AG04450 (cell line): ENCODE measurements at regions not wholly inside any gene's neighbourhood (a gene's known extent, or its start where the extent isn't known, plus 50 kb on each side); places are given as distances from the start of the nearest gene placed in this dataset.
A peak's percentile ranks its signal among the peaks of the same experiment; 100 is the strongest.
"Not testable (repeated sequence)": the region's sequence is repeated elsewhere in the genome, so short reads cannot be mapped to it uniquely, and the experiment has no call there.

ENCODE experiments used
- CTCF ChIA-PET: fragments of 300-600, 350-600 bp; formaldehyde crosslinking; extraction: SDS; loops from one replicate; lab custom pipeline; 2022; ENCODE audit warnings: antibody characterized with exemption, inconsistent platforms; lab: Charles Lee
- POLR2A ChIA-PET: fragments of 350-600 bp; formaldehyde crosslinking; extraction: SDS; loops from one replicate; lab custom pipeline; 2021; ENCODE audit warnings: antibody characterized with exemption, inconsistent platforms; lab: Yijun Ruan, JAX
- DNase-seq: peaks from one replicate; pipeline ENCODE4 v3.0.0-alpha.2; 2011; ENCODE audit warnings: low read depth, low spot score
- H3K27ac ChIP-seq: one replicate; pipeline ENCODE4 v1.5.1; 2012; ENCODE audit warnings: low read depth, low read length, control low read depth
- H3K27me3 ChIP-seq: one replicate; pipeline ENCODE4 v1.6.0; 2012; ENCODE audit warnings: low read length; ENCODE audit not compliant: control insufficient read depth, insufficient read depth
- H3K4me3 ChIP-seq: 2 replicates; pipeline ENCODE4 v1.5.1; 2011; ENCODE audit warnings: mild to moderate bottlenecking, low read depth, low read length, control low read depth
- H3K9me3 ChIP-seq: 2 replicates; pipeline ENCODE4 v1.5.1; 2012; ENCODE audit warnings: low read length; ENCODE audit not compliant: control insufficient read depth, insufficient read depth
- TF ChIP-seq, protein P1 (sequence below): IDR thresholded peaks from 2 replicates; pipeline ENCODE4 v1.5.1; 2011; ENCODE audit warnings: low read depth, low read length, control low read depth, inconsistent platforms

GRCh38 chr5:36744773-36745589 is 131.6 kb upstream of the NIPBL start:
- CTCF ChIA-PET, result interaction anchor here (0.6 to 4.5 kb wide), 15 partner anchors 8 to 273 kb away, joined by 3 to 25 read pairs (median 5); no protein-coding TSS in a partner anchor
- DNase-seq, result no peak
- TF ChIP-seq, protein P1, sequence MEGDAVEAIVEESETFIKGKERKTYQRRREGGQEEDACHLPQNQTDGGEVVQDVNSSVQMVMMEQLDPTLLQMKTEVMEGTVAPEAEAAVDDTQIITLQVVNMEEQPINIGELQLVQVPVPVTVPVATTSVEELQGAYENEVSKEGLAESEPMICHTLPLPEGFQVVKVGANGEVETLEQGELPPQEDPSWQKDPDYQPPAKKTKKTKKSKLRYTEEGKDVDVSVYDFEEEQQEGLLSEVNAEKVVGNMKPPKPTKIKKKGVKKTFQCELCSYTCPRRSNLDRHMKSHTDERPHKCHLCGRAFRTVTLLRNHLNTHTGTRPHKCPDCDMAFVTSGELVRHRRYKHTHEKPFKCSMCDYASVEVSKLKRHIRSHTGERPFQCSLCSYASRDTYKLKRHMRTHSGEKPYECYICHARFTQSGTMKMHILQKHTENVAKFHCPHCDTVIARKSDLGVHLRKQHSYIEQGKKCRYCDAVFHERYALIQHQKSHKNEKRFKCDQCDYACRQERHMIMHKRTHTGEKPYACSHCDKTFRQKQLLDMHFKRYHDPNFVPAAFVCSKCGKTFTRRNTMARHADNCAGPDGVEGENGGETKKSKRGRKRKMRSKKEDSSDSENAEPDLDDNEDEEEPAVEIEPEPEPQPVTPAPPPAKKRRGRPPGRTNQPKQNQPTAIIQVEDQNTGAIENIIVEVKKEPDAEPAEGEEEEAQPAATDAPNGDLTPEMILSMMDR, result no peak; the same call in 1 of the 2 replicates
- Histone ChIP-seq H3K9me3 (no peaks in the 10 kb centered on the region; the same call in 1 of the 2 replicates), H3K27me3 (peaks cover 25% of the 10 kb centered on the region), H3K4me3 (peak overlapping the region; percentile 65), H3K27ac (no peak overlapping the region)
- POLR2A ChIA-PET, result no interaction called here

GRCh38 chr5:36747794-36748193 is 128.8 kb upstream of the NIPBL start:
- H3K9me3 ChIP-seq, CTCF ChIA-PET, H3K27ac ChIP-seq, POLR2A ChIA-PET, H3K4me3 ChIP-seq, DNase-seq: not testable (repeated sequence)
- peaks cover 25% of the 10 kb centered on the region for H3K27me3 ChIP-seq

DNA sequence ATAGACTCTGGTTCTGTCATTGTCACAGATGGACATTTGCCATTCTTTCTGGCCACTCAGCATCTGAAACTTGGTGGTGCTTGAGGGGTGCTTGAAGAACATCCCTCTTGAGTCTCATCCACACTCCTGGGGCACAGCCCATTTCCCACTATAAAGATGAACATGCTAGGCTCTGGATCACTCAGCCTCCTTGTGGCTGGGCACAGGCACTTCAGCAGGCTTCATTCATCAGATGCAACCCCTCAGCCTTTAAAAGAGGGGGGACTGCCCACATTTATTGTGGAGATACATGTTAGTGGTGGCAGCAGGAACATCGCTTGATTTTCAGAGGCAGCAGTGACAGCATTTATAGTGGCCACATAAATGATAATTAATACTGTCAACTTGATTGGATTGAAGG is 124.7 kb upstream of the NIPBL start:
- DNase-seq, result no peak
- POLR2A ChIA-PET, result no interaction called here

GRCh38 chr5:36755342-36755741 is 121.2 kb upstream of the NIPBL start:
- CTCF ChIA-PET, result interaction anchor here (1.8 kb wide), 1 partner anchor 10 kb away, joined by 6 read pairs; no protein-coding TSS in a partner anchor
- POLR2A ChIA-PET, result no interaction called here

More for the DNA sequence above, 124.7 kb upstream of the NIPBL start:
- TF ChIP-seq, protein P1, result peak; percentile 20; the same call in 1 of the 2 replicates
- CTCF ChIA-PET, result no interaction called here
- no peak overlapping the region for H3K4me3 ChIP-seq
- no peak overlapping the region for H3K27ac ChIP-seq
- H3K27me3 ChIP-seq, result peaks cover 19% of the 10 kb centered on the region
- H3K9me3 ChIP-seq, result no peaks in the 10 kb centered on the region

DNA sequence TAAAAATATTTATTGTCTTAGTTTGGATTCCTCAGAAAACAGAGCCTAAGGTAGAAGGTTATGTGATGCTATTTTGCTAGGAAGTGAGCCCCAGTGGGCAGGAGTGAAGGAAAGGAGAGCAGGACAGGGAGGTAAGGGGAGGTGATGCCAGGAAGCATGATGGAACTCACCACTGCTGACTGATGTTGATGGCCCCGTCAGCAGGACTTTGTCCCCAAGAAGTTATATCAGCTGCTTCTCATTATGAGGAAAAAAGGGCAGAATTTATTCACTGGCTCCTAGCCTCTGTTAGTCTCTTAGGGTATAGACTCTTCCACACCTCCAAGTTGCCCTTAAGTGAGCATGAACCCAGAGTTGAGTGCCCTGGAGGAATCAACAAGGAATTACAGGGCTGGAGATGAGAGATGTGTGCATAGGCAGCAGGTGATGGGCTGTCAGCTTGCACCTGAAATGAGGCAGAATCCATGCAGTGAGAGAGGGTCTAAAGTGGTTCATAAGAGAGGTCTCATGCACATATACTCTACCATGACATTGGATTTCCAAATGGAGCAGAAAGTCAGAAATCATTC is 120.6 kb upstream of the NIPBL start:
- no peak for DNase-seq
- Histone ChIP-seq H3K27me3 (peaks cover 6% of the 10 kb centered on the region), H3K4me3 (no peak overlapping the region), H3K27ac (no peak overlapping the region), H3K9me3 (no peaks in the 10 kb centered on the region)
- ChIA-PET CTCF (interaction anchor here (1.8 kb wide), 1 partner anchor 11 kb away, joined by 6 read pairs; no protein-coding TSS in a partner anchor), POLR2A (no interaction called here)
- TF ChIP-seq, protein P1, result no peak

More at GRCh38 chr5:36755342-36755741, 121.2 kb upstream of the NIPBL start:
- peaks cover 6% of the 10 kb centered on the region for H3K27me3 ChIP-seq
- H3K9me3 ChIP-seq, result no peaks in the 10 kb centered on the region
- no peak overlapping the region for H3K4me3 ChIP-seq
- TF ChIP-seq, protein P1, result no peak
- no peak overlapping the region for H3K27ac ChIP-seq
- no peak for DNase-seq
